GM13977 (cell line): ENCODE measurements at regions not wholly inside any gene's neighbourhood (a gene's known extent, or its start where the extent isn't known, plus 50 kb on each side); places are given as distances from the start of the nearest gene placed in this dataset.
A peak's percentile ranks its signal among the peaks of the same experiment; 100 is the strongest.

Experiments used
- DNase-seq: peaks from one replicate; pipeline ENCODE4 v3.0.0; 2012; ENCODE audit warnings: low spot score
- in situ Hi-C: fragments of 300-500 bp; cut with MboI; formaldehyde crosslinking; loops from one replicate; pipeline ENCODE4 v1.12.0; 2022; ENCODE audit warnings: low sequenced_read_pairs, low pct_unique_long_range_greater_than_20kb, mixed read lengths, inconsistent platforms; ENCODE audit not compliant: unreplicated experiment
- TF ChIP-seq, protein P1 (sequence below): IDR thresholded peaks from 2 replicates; pipeline ENCODE4 v1.5.1; 2012; ENCODE audit warnings: mild to moderate bottlenecking, control low read depth; ENCODE audit not compliant: insufficient read depth; ENCODE audit errors: extremely low read depth, missing control alignments

DNA sequence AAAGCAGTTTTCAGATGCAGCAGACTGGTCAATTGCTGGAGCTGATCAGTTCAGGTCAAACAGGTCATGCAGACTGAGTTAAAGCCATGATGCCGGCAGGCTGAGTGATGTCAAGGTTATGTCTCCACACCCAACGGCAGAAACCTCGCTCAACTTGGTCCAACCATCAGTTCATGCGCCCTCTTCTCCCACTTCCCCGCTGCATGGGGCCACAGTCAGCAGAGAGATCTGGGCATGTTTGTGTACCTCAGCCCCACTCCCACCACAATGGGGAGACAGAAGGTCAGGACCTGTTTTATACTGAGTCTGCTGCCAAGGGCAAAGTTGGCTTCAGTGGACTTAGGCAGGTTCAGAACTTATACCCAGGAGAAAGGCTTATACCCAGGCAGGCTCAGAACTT, 118.7 kb downstream of the TRIM29 start:
- no peak for DNase-seq
- in situ Hi-C loops, result no loop called here
- TF ChIP-seq, protein P1, sequence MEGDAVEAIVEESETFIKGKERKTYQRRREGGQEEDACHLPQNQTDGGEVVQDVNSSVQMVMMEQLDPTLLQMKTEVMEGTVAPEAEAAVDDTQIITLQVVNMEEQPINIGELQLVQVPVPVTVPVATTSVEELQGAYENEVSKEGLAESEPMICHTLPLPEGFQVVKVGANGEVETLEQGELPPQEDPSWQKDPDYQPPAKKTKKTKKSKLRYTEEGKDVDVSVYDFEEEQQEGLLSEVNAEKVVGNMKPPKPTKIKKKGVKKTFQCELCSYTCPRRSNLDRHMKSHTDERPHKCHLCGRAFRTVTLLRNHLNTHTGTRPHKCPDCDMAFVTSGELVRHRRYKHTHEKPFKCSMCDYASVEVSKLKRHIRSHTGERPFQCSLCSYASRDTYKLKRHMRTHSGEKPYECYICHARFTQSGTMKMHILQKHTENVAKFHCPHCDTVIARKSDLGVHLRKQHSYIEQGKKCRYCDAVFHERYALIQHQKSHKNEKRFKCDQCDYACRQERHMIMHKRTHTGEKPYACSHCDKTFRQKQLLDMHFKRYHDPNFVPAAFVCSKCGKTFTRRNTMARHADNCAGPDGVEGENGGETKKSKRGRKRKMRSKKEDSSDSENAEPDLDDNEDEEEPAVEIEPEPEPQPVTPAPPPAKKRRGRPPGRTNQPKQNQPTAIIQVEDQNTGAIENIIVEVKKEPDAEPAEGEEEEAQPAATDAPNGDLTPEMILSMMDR, result no peak

- in situ Hi-C loops, result no loop called here
- TF ChIP-seq, protein P1, result no peak
- no peak for DNase-seq
Observed at GRCh38 chr11:120017582-120018150, 120.2 kb downstream of the TRIM29 start.

- in situ Hi-C loops, result no loop called here
- DNase-seq, result peak; percentile 74
- TF ChIP-seq, protein P1, result peak; percentile 73
Observed at GRCh38 chr11:120013325-120014250, 124.3 kb downstream of the TRIM29 start.

DNA sequence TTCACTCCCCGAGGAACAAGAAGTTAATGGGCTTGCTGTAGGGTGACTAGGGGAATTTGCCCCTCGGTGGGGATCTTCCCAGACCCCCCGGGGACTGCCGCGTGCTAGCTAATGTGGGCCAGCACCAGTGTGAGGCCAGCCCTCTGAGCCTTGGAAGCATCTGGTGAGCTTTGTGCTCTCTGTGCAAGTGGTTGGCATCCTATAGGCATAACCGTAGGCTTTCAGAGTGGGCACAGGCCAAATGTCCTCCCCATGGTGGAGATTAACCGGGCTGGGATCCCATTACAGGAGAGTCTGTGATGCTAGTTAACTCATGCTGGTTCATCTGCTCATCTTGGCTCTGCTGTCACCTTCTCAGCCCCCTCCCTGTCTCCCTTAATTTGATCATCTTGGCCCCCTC, 125.7 kb downstream of the TRIM29 start:
- in situ Hi-C loops, result no loop called here
- TF ChIP-seq, protein P1, result no peak
- no peak for DNase-seq

GRCh38 chr11:120011836-120012235, 126.1 kb downstream of the TRIM29 start:
- TF ChIP-seq, protein P1, result no peak
- DNase-seq, result no peak
- in situ Hi-C loops, result no loop called here

DNA sequence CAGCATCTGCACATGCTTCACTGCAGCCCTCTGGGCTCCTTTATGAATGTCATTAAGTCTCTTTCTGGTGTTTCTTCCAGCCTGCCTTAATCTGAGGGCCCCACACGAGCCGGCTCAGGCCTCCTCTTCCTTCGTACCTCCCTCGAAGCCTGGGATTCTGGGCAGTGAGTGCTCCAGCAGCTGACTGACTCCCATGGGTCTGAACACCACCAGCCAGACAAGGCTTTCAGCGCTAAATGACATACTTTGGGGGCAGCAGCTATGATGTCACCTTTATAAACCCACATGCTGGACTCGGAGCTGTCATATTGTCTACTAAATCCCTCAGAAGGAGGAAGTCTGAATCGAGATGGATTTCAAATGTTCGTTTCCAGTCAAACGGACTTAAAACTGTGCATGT, 127.1 kb downstream of the TRIM29 start:
- TF ChIP-seq, protein P1, result no peak
- DNase-seq, result no peak
- in situ Hi-C loops, result no loop called here
